ENCODE measurements at regions not wholly inside any gene's neighbourhood (a gene's known extent, or its start where the extent isn't known, plus 50 kb on each side); places are given as distances from the start of the nearest gene placed in this dataset.

- TF ChIP-seq ZNF501 (tag by site-specific recombination; IDR thresholded peaks at IDR 0.05) = 0 out of 2 replicates have a peak, but pooled peaks have one; percentile 42
- TF ChIP-seq ZNF394 (tag by site-specific recombination; IDR thresholded peaks at IDR 0.05; ENCODE audit: borderline replicate concordance) = peak; percentile 63; the same call in 1 of the 2 replicates
- no peak for TF ChIP-seq REPIN1 (tag by site-specific recombination; IDR thresholded peaks at IDR 0.05; ENCODE audit: low read depth)
- no peak for TF ChIP-seq ZNF530 (tag by site-specific recombination; IDR thresholded peaks at IDR 0.05; ENCODE audit: low read depth)
- 0 out of 2 replicates have a peak, but pooled peaks have one; percentile 16 for TF ChIP-seq PATZ1 (tag by site-specific recombination; IDR thresholded peaks at IDR 0.05)
- no peak for TF ChIP-seq ZNF350 (tag by site-specific recombination; IDR thresholded peaks at IDR 0.05)
- no peak for TF ChIP-seq ZNF175 (tag by site-specific recombination; IDR thresholded peaks at IDR 0.05)
- no peak for TF ChIP-seq ZNF473 (tag by site-specific recombination; IDR thresholded peaks at IDR 0.05)
- no peak for TF ChIP-seq ZNF433 (tag by site-specific recombination; IDR thresholded peaks at IDR 0.05; ENCODE audit: low read depth)
- TF ChIP-seq, protein P1, sequence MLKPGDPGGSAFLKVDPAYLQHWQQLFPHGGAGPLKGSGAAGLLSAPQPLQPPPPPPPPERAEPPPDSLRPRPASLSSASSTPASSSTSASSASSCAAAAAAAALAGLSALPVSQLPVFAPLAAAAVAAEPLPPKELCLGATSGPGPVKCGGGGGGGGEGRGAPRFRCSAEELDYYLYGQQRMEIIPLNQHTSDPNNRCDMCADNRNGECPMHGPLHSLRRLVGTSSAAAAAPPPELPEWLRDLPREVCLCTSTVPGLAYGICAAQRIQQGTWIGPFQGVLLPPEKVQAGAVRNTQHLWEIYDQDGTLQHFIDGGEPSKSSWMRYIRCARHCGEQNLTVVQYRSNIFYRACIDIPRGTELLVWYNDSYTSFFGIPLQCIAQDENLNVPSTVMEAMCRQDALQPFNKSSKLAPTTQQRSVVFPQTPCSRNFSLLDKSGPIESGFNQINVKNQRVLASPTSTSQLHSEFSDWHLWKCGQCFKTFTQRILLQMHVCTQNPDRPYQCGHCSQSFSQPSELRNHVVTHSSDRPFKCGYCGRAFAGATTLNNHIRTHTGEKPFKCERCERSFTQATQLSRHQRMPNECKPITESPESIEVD (tag by site-specific recombination; IDR thresholded peaks at IDR 0.05) = peak; percentile 51
- no peak for TF ChIP-seq ZNF548 (tag by site-specific recombination; IDR thresholded peaks at IDR 0.05)
- peak; percentile 88 for TF ChIP-seq ZNF639 (tag by site-specific recombination; IDR thresholded peaks at IDR 0.05)
- TF ChIP-seq ZNF138 (tag by site-specific recombination; IDR thresholded peaks at IDR 0.05; ENCODE audit: borderline replicate concordance) = no peak
- TF ChIP-seq, protein P2, sequence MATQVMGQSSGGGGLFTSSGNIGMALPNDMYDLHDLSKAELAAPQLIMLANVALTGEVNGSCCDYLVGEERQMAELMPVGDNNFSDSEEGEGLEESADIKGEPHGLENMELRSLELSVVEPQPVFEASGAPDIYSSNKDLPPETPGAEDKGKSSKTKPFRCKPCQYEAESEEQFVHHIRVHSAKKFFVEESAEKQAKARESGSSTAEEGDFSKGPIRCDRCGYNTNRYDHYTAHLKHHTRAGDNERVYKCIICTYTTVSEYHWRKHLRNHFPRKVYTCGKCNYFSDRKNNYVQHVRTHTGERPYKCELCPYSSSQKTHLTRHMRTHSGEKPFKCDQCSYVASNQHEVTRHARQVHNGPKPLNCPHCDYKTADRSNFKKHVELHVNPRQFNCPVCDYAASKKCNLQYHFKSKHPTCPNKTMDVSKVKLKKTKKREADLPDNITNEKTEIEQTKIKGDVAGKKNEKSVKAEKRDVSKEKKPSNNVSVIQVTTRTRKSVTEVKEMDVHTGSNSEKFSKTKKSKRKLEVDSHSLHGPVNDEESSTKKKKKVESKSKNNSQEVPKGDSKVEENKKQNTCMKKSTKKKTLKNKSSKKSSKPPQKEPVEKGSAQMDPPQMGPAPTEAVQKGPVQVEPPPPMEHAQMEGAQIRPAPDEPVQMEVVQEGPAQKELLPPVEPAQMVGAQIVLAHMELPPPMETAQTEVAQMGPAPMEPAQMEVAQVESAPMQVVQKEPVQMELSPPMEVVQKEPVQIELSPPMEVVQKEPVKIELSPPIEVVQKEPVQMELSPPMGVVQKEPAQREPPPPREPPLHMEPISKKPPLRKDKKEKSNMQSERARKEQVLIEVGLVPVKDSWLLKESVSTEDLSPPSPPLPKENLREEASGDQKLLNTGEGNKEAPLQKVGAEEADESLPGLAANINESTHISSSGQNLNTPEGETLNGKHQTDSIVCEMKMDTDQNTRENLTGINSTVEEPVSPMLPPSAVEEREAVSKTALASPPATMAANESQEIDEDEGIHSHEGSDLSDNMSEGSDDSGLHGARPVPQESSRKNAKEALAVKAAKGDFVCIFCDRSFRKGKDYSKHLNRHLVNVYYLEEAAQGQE (tag by site-specific recombination; IDR thresholded peaks at IDR 0.05) = no peak
- TF ChIP-seq ZNF514 (tag by site-specific recombination; IDR thresholded peaks at IDR 0.05) = no peak
- TF ChIP-seq ZNF701 (tag by site-specific recombination; IDR thresholded peaks at IDR 0.05) = no peak
- no peak; the same call in 1 of the 2 replicates for TF ChIP-seq ZNF518A (tag by site-specific recombination; conservative IDR thresholded peaks at IDR 0.05; ENCODE audit: low read depth)
- no peak for TF ChIP-seq ZNF664 (tag by site-specific recombination; IDR thresholded peaks at IDR 0.05)
- no peak for TF ChIP-seq ZNF776 (tag by site-specific recombination; IDR thresholded peaks at IDR 0.05; ENCODE audit: borderline replicate concordance)
- peak; percentile 90 for TF ChIP-seq ZEB2 (tag by site-specific recombination; IDR thresholded peaks at IDR 0.05)
- no peak for TF ChIP-seq ZNF169 (tag by site-specific recombination; IDR thresholded peaks at IDR 0.05)
- no peak for TF ChIP-seq KLF7 (tag by site-specific recombination; IDR thresholded peaks at IDR 0.05; ENCODE audit: borderline replicate concordance)
- TF ChIP-seq ZNF324 (tag by site-specific recombination; IDR thresholded peaks at IDR 0.05) = peak; percentile 66; the same call in 1 of the 2 replicates
- TF ChIP-seq ZNF837 (tag by site-specific recombination; IDR thresholded peaks at IDR 0.05) = no peak
- no peak for TF ChIP-seq ZNF423 (tag by site-specific recombination; IDR thresholded peaks at IDR 0.05)
- TF ChIP-seq ZNF621 (tag by site-specific recombination; IDR thresholded peaks at IDR 0.05) = no peak
These were observed 183.2 kb upstream of the JARID2 start (continued) for GRCh38 chr6:15062516-15063252.
